PFSK-1 (cell line): ENCODE measurements at regions not wholly inside any gene's neighbourhood (a gene's known extent, or its start where the extent isn't known, plus 50 kb on each side); places are given as distances from the start of the nearest gene placed in this dataset.

Experiments
- POLR2AphosphoS5 ChIP-seq: IDR thresholded peaks from 2 replicates; pipeline ENCODE4 v1.6.1; 2012; ENCODE audit warnings: low read depth, mild to moderate bottlenecking, control low read depth, low read length, moderate library complexity
- SIN3A ChIP-seq: IDR thresholded peaks from 2 replicates; pipeline ENCODE4 v1.6.1; 2012; ENCODE audit warnings: mild to moderate bottlenecking, low read length, moderate library complexity, borderline replicate concordance; ENCODE audit not compliant: insufficient read depth
- TAF1 ChIP-seq: IDR thresholded peaks from 2 replicates; pipeline ENCODE4 v1.6.1; 2012; ENCODE audit warnings: low read length, control low read depth, borderline replicate concordance; ENCODE audit not compliant: insufficient read depth

- no peak for TF ChIP-seq POLR2AphosphoS5
- no peak for TF ChIP-seq SIN3A
- no peak for TF ChIP-seq TAF1
Measured at GRCh38 chr5:154646745-154647113, 108.4 kb upstream of the LARP1 start.
